ENCODE measurements at regions not wholly inside any gene's neighbourhood (a gene's known extent, or its start where the extent isn't known, plus 50 kb on each side); places are given as distances from the start of the nearest gene placed in this dataset.
"Not testable (repeated sequence)": the region's sequence is repeated elsewhere in the genome, so short reads cannot be mapped to it uniquely, and the experiment has no call there.

DNA sequence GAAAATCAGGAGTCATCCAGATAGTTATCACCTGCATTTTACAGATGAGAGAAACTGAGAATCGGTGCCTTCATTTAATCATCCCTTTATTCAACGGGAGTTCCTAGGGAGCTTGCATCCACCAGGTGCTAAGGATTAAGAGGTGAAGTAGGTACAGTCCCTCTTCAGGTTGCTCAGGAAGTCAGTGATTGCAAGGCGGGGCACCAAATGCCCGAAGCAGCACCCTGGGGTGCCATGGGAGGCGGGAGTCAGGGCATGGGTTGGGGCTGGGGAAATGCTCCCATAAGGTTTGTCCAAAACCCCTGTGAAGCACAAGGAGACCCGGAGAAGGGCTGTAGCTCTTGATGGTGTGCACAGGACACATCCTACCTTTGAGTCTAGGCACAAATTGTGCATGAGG is 98.8 kb upstream of the KLF4 start:
- no peak for DNase-seq (ENCODE audit: low read depth, low spot score)
- no peak overlapping the region for H3K27ac ChIP-seq

DNA sequence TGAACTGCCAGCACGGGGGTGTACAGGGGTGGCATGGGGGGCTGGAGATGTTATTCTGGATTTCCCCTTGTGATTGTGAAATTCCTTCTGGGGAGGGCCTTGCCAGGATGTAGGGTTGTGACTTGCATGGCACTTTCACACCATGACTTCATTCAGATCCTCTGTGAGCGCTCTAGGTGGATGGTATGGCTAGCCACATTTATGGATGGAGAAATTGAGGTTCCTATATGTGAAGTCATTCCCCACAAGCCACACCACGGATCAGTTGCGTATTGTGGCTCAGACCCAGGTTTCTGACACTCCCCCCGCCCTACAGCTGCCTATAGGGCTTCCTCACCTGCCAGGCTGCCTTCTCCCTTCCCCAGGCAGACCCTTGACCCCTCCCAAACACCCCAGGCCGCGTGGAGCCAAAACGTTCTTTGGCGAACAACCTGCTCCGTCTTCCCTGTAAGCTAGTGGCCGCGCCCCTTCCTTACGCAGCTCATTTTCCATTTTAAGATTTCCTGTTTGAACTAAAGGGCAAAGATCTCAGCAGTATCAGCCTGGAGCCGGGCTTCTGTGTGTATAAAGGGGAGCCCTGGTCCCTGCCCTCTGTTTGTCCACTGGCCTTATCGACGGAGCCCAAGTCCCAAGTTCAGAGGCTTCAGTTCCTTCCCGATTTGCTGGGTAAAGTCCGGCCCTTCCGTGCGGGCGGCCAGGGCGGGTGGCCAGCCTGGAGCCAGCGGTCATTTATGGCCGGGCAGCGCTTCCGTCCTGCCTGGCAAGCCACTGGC is 97.8 kb upstream of the KLF4 start:
- no peak for DNase-seq (ENCODE audit: low read depth, low spot score)
- no peak overlapping the region for H3K27ac ChIP-seq

DNA sequence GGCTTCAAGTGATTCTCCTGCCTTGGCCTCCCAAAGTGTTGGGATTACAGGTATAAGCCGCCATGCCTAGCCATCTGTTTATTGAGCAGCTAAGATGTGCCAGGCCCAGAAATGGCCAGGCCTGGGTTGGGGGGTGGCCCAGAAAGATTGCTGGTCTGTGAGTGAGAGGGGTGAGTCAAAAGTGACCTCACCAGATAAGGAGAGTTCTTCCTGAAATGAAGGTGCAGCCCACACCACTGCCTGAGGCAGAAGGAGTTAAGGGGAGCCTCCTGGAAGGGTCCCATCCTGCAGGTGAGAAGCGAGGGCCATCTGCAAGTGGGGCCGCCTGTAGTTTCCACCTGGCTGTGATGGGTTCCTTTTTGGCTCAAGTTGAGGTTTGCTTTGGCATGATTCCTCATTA is 96.9 kb upstream of the KLF4 start:
- H3K27ac ChIP-seq = no peak overlapping the region
- no peak for DNase-seq (ENCODE audit: low read depth, low spot score)

DNA sequence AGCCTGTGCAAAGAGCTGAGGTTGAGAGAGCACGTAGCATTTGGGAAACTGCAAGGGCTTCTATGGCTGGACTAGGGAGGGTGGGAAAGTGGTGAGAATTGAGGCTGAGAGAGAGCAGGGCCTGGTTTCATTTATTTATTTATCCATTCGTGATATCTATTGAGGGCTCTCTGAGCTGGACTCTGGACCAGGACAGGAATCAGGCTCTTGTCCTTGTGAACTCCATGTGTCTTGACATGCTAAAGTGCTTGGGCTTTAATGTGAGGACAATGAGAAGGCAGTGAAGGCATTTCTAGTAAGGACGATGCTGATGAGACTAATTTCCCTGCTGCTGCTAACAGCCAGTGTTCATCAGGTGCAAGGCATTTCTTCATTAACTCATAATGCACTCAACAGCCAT is 95.9 kb upstream of the KLF4 start:
- H3K27ac ChIP-seq = no peak overlapping the region
- no peak for DNase-seq (ENCODE audit: low read depth, low spot score)

DNA sequence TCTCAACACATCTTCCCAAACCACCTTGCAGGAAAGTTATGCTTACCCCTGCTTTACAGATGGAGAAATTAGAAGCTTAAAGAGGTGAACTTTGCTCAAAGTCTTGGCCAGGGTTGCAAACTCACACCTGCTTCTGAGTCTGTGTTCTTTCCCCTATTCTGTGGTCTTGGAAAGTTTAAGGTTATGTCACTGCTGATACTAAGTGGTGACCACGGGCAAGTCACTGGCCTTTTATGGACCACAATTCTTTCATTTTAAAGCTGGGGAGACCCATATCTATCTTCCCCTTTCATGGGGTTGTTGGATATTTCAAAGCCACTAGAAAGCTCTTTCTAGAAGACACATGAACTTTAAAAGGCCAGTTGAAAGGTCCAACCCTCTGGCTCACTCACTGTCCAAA is 95.4 kb upstream of the KLF4 start:
- no peak for DNase-seq (ENCODE audit: low read depth, low spot score)
- no peak overlapping the region for H3K27ac ChIP-seq

DNA sequence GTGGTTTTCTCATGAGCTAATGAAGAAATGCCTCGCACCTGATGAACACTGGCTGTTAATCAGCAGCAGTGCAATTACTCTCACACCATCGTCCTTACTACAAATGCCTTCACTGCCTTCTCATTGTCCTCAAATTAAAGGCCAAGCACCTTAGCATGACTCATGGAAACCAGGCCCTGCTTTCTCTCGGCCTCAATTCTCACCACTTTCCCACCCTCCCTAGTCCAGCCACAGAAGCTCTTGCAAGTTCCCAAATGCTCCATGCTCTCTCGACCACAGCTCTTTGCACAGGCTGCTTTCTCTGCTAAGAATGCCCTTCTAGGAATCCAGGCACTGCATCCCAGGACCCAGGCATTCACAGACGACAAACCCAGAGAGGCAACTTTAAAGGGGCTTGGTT is 94.6 kb upstream of the KLF4 start:
- H3K27ac ChIP-seq = no peak overlapping the region
- no peak for DNase-seq (ENCODE audit: low read depth, low spot score)

DNA sequence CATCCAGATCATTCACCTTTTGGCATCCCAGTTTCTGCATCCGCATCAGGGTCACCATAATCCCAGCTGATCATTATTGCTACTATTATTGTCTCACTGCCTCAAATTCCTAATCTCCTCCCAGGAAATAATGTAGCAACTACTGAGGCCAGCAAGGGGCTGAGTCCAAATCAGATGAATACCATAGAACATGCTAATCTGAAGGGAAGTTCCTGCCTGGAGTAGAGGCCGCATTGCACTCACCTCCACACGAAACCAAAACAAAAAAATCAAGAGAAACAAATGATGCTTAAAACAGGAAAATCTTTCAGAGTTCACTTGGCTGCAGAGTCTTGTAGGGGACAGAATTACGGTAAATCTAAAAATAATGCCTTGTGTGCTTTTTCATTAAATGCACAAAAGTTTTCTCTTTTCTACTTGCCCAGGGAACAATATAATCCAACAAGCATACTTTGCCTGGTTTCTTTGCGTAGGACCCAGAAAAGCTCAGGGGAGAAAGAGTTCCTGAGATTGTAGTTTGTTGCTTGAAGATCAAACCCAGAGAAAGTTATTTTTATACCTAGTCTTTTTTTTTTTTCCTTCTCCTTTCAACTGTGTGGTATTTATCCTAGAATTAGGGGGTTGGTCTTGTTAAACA is 87.7 kb upstream of the KLF4 start:
- H3K27ac ChIP-seq = no peak overlapping the region
- DNase-seq (ENCODE audit: low read depth, low spot score) = no peak

DNA sequence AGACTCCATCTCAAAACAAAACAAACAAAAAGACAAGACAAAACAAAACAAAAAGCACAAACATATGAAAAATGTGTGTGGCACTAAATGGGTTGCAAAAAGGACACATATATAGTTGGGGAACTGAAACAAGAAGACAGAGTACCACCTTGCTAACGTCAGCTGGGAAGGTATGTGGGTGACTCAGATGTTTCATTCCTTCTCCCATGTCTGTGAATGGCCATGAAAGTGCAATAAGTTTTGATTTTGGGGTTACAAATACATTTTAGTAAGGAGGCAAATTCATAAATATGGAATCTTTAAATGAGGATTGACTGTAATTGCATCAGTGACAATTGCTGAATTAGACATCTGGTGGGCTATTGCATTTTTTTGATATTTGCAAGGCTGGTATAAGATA is 81.6 kb upstream of the KLF4 start:
- no peak for DNase-seq (ENCODE audit: low read depth, low spot score)
- no peak overlapping the region for H3K27ac ChIP-seq

DNA sequence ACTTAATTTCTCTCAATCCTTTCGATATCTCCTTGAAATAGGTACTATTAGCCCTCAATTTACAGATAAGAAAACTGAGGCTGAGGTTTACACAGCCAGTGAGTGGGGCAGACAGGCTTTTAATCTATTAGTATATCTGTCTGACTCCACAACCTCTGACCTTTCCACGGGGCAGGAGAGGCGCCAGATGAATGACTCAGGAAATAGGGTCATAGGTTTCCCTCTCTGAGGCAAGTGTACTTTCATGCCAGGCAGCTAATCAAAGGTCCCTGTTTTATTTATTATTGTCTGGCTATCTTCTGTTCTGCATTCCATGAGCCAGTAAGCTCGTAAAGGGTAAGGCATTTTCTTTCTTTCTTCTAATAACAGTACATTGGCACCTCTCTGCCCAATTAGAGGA is 79.6 kb upstream of the KLF4 start:
- DNase-seq (ENCODE audit: low read depth, low spot score) = no peak

DNA sequence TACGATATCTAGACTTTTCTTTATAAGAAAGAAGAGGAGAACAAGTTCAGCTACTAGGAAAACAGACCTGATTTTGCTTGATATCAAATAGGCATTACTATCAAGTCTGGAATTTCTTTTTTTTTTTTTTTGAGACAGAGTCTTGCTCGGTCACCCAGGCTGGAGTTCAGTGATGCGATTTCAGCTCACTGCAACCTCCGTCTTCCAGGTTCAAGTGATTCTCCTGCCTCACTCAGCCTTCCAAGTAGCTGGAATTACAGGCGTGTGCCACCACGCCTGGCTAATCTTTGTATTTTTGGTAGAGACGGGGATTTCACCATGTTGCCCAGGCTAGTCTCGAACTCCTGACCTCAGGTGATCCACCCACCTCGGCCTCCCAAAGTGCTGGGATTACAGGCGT is 78.8 kb upstream of the KLF4 start:
- DNase-seq (ENCODE audit: low read depth, low spot score) = not testable (repeated sequence)

More for the DNA sequence above, 79.6 kb upstream of the KLF4 start:
- H3K27ac ChIP-seq = no peak overlapping the region

DNA sequence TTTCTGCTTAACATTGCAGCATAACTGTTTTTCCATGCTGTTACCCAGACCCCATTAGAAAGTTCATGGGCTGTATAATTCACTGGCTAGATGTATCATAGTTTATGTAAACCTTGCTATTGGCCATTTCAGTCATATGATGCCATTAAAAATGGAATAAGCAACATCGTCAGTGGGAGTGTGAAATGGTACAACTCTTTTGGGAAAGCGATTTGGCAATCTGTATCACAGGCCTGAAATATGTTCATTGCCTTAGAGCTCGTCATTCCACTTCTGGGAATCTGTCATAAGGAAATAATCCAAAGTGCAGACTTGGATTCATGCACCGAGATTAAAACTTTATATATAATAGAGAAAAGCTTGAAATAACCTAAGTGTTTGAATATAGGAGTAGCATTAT is 77.9 kb upstream of the KLF4 start:
- H3K27ac ChIP-seq = no peak overlapping the region
- no peak for DNase-seq (ENCODE audit: low read depth, low spot score)

More for the DNA sequence above, 78.8 kb upstream of the KLF4 start:
- H3K27ac ChIP-seq = not testable (repeated sequence)

DNA sequence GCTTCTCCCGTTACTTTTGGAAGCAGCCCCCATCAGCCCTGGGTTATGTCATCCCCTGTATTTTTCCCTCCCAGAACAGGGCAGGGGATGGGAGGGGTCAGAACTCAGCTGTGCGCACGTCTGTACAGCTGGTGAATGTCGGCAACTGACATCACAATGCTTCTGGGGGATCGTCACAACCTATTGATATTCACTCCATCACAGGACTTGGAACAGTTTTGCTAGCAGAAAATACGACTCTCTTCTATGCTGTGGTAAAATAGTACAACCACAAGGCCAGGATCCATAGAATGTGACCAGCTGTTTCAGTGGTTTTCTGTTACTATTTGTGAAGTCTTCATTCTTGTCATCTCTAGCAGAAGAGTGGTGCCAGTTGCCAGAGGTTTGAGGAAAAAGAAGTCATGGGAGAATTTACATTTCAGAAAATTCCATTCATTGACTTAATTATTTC is 77.1 kb upstream of the KLF4 start:
- H3K27ac ChIP-seq = no peak overlapping the region
- no peak for DNase-seq (ENCODE audit: low read depth, low spot score)

DNA sequence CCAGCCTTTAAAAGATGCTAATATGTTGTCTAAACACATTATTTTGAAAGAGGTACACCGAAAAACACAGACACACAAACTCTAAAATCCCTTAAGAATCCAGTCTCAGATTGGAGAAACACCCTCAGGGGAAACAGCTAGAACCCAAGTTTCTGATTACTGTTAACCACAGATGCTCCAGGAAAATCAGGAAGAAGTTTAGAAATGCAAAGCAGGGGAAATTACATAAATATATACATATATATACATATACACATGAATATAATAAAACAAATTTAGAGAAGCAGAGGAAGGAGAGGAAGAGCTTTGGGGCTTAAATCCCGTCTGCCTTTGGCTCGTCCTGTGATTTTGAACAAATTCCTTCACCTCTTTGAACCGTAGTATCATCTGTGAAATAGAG is 73.2 kb upstream of the KLF4 start:
- DNase-seq (ENCODE audit: low read depth, low spot score) = no peak
- no peak overlapping the region for H3K27ac ChIP-seq

DNA sequence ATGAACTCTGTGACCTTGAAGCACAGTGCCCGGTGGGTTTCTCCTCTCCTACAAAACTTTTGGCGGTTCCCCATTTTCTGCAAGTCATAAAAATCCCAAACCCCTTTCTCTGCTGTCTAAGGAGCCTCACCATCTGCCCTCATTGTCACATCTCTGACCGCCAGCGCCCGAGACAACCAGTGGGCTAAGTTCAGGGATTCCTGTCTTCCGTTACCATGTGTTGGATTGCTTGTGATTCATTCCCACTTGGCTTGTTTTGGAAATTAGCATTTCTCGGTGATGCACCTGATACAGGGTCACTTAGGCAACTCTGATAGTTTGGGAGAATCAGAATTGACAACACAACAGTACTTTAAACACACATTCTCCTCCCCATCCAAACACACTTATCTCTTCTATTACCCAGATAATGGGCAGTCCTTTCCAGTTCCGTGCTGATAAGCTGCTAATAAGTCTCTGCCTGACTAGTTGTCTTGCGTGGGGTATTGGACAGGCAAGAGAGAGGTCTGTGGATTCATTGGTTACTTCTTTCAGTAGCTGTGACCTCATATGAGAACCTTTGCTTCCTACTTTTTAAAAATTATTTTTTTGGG is 70.0 kb upstream of the KLF4 start:
- DNase-seq (ENCODE audit: low read depth, low spot score) = no peak
- no peak overlapping the region for H3K27ac ChIP-seq

DNA sequence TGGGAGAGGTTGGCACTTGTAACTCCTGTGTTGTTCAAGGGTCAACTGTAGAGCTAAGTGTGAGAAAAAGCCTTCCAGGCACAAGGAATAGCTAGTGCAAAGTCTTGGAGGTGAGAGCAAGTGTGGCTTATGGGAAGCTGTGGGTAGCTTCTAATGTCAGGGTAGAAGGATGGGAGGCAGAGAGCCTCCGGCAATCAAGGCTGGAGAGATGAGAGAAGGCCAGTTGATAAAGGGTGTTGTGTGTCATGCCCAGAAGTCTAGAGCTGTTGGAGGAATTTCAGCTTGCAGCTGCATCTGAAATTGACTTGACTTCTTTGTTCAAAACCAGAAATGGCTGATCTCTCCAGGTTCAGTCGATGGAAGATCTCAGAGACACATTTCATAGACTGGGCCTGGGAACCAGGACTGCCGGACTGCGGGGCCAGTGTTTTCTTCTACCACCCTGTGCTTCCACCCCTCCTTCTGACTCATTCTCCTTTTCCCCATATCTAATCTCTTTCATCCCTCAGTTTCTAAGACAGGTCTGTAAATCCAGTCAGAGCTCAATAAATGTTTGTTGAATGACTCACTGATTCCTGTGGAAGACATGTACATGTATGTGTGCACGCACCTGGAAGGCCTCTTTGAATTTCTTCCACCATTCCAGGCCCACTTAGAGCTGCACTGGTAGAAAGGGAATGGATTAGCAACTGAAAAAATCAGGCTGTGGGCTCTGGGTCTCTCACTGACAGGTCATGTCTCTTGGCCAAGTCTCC is 67.8 kb upstream of the KLF4 start:
- H3K27ac ChIP-seq = peak overlapping the region; percentile 42
- peak; percentile 57 for DNase-seq (ENCODE audit: low read depth, low spot score)

DNA sequence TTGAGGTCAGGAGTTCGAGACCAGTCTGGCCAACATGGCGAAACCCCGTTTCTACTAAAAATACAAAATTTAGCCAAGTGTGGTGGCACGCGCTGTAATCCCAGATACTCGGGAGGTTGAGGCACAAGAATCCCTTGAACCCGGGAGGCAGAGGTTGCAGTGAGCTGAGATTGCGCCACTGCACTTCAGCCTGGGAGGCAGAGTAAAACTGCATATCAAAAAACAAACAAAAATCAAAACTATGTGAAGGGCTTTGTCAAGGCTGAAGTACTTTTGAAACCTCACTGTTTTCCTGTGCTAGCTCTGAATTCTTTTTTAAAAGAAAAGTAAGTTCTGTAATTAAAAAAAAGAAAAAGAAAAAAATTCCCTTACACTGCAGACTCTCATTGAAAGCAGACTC is 65.1 kb upstream of the KLF4 start:
- DNase-seq (ENCODE audit: low read depth, low spot score) = no peak
- no peak overlapping the region for H3K27ac ChIP-seq

DNA sequence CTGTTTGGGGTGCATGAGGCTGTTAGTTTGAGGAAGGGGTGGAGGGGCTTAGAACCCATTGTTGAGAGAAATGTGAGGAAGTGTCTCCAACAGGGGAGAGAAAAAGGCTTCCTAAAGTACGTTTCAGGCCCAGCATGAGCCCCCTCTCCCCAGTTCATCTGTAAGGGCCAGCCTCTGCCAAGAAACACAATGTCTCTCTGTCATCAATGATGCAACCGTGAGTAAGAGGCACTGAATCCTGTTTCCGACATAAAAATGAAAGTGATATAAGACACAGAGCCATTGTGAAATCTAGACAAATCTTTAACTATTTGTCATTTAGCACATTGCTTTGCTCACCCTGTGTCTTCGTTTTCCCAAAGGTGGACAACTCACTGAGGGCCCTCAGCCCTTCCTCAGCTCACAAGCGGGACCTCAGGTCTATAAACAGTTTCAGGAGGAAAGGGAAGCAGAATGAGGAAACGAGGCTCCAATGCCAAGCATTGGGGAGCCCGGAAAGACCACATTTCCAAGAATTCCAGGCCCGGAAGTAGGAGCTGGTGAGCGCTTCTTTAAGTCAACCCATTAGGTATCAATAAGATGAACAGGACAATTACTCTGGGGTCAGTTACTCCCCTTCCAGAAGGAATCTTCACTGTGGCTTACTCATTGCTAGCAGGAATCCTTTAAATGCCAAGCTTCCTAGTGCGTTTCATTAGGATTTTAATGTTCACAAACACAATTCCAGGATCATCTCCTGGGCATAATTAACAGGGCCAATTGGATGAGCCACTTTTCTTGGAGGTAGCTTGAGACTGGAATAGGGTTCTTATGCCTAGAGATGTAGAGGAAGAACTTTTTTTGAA is 59.0 kb upstream of the KLF4 start:
- peak overlapping the region; percentile 56 for H3K27ac ChIP-seq
- DNase-seq (ENCODE audit: low read depth, low spot score) = peak; percentile 51

DNA sequence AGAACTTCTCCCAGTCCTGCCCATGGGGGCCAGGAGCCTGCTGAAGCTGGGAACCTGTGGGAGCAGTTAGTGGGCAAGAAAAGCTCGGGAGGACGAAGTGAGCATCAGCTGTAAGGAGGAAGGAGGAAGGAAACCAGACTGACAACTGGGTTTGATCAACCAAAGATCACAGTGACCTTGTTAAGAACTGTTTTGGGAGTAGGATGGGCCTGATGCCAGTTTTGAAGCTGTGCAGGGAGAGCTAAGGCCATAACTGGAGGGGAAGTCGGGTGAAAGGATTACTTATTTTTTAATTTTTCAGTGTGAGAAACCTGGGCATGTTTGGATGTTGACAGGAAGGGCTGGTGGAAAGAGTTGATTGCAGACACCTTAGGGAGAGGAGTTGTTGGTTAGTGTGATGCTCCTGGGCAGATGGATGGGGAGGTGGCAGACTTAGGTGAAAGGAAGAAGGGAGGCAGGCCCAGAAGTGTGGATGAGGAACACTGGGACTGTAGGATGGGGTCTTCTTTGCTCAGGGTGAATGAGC is 58.3 kb upstream of the KLF4 start:
- H3K27ac ChIP-seq = peak overlapping the region; percentile 56
- DNase-seq (ENCODE audit: low read depth, low spot score) = no peak

DNA sequence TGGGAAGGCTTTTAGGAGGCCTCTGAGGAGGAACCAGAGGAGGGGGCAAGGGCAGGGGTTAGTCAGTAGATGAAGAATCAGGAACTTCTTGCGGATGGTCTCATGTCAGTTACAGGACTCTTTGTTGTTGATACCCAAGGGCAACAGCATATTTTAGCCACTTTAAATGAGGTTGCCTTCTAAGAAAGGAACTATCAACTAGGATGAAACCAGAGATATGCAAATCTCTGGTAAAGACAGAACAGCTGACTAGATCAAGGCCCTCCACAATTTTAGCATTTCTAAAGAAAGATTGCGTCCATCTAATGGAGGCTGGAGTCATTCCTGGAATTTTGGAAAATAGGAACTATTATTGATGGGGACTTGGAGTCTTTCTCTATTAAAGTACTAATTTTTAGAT is 57.7 kb upstream of the KLF4 start:
- H3K27ac ChIP-seq = no peak overlapping the region
- no peak for DNase-seq (ENCODE audit: low read depth, low spot score)

DNA sequence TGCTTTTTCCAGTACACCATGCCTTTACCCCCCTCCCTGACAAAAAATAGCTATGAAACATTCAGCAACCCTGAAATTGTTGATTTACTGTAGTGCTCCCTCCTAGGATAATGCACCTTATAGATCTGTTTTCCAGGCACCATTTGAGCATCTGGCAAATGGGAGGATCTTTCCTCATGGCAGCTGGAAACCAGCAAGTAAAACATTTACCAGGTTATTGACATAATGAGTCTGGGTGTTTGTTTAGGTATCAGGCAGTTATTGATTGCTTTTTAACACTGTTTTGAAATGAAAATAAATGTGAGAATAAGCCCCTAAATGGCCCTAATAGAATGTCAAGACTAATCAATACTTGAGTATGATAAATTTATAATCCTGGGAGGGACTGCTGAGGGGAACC is 57.3 kb upstream of the KLF4 start:
- H3K27ac ChIP-seq = no peak overlapping the region
- DNase-seq (ENCODE audit: low read depth, low spot score) = no peak

All from epithelial cell of prostate (primary cell).